Panc1 (cell line): ENCODE measurements at regions not wholly inside any gene's neighbourhood (a gene's known extent, or its start where the extent isn't known, plus 50 kb on each side); places are given as distances from the start of the nearest gene placed in this dataset.

Experiments
- ATAC-seq: fragments of 200-7000 bp; cut with Tn5 transposase; 2 replicates; pipeline ENCODE4 v1.9.1; 2020; ENCODE audit warnings: mild to moderate bottlenecking, moderate library complexity
- BruUV-seq: library from RNA; stranded (reverse); fragments of 400-500 nt; replicated peaks from 2 replicates; lab custom pipeline; 2021; lab: Mats Ljungman, UMichigan
- CTCF ChIA-PET: fragments of 300-600 bp; sonication (Branson Sonifier 250); formaldehyde crosslinking; loops from one replicate; lab custom pipeline; 2022; ENCODE audit warnings: antibody characterized with exemption; lab: Charles Lee
- POLR2A ChIA-PET: fragments of 300-600 bp; sonication (Branson Sonifier 250); formaldehyde crosslinking; loops from one replicate; lab custom pipeline; 2022; ENCODE audit warnings: antibody characterized with exemption; lab: Charles Lee
- DNase-seq: peaks from one replicate; pipeline ENCODE4 v3.0.0-alpha.2; 2010; ENCODE audit warnings: low read depth, low spot score
- H3K27ac ChIP-seq: 2 replicates; pipeline ENCODE4 v1.5.1; 2011; ENCODE audit warnings: mild to moderate bottlenecking, low read length, inconsistent platforms
- H3K27me3 ChIP-seq: fragments of 200-500 bp; sonication (Bioruptor generic); 2 replicates; pipeline ENCODE4 v1.6.0; 2014; ENCODE audit warnings: low read length, inconsistent platforms; ENCODE audit not compliant: control insufficient read depth, insufficient read depth
- H3K36me3 ChIP-seq: fragments of 200-500 bp; sonication (Bioruptor generic); 2 replicates; pipeline ENCODE4 v1.5.1; 2014; ENCODE audit warnings: inconsistent platforms, mild to moderate bottlenecking, low read length, moderate library complexity; ENCODE audit not compliant: control insufficient read depth, insufficient read depth
- H3K4me1 ChIP-seq: 2 replicates; pipeline ENCODE4 v1.5.1; 2011; ENCODE audit warnings: inconsistent platforms, mild to moderate bottlenecking, low read length, moderate library complexity; ENCODE audit not compliant: control insufficient read depth, insufficient read depth
- H3K4me3 ChIP-seq, 2 experiments: 2 replicates each; pipeline ENCODE4 v1.5.1; 2011 to 2012; ENCODE audit warnings: low read depth in 2 of 2, low read length in 2 of 2, mild to moderate bottlenecking in 2 of 2, inconsistent platforms in 1 of 2, moderate library complexity in 1 of 2
- H3K9me3 ChIP-seq: fragments of 200-500 bp; sonication (Bioruptor generic); 2 replicates; pipeline ENCODE4 v1.5.1; 2014; ENCODE audit warnings: low read depth, mild to moderate bottlenecking, inconsistent platforms, low read length, moderate library complexity; ENCODE audit not compliant: control insufficient read depth, insufficient read depth
- POLR2AphosphoS5 ChIP-seq: IDR thresholded peaks from 2 replicates; pipeline ENCODE4 v1.6.1; 2012; ENCODE audit warnings: mild to moderate bottlenecking, low read depth, low read length, moderate library complexity
- SIN3A ChIP-seq: IDR thresholded peaks from 2 replicates; pipeline ENCODE4 v1.6.1; 2012; ENCODE audit warnings: low read depth, mild to moderate bottlenecking, low read length, moderate library complexity, borderline replicate concordance; ENCODE audit not compliant: insufficient read depth
- TCF7L2 ChIP-seq: IDR thresholded peaks from 2 replicates; pipeline ENCODE4 v1.6.1; 2011; ENCODE audit warnings: mild to moderate bottlenecking, low read depth, low read length, inconsistent platforms
- in situ Hi-C: cut with HindIII; loops from 2 replicates; pipeline ENCODE4 v1.10.0; 2016; ENCODE audit warnings: low sequenced_read_pairs, low pct_unique_long_range_greater_than_20kb
- intact Hi-C: fragments of 100-400 bp; cut with micrococcal nuclease; formaldehyde crosslinking; loops from one replicate; pipeline ENCODE4 v1.10.0; 2022; ENCODE audit not compliant: unreplicated experiment
- TF ChIP-seq, protein P1 (sequence below), 2 experiments: IDR thresholded peaks; 2 replicates each; pipeline ENCODE4 v1.6.1; 2011 to 2012; ENCODE audit warnings: low read depth in 2 of 2, control low read depth in 1 of 2, low read length in 1 of 2, mild to moderate bottlenecking in 1 of 2, moderate library complexity in 1 of 2; ENCODE audit not compliant: insufficient read depth in 1 of 2
- TF ChIP-seq, protein P2 (sequence below): fragments of 450-650 bp; IDR thresholded peaks from 2 replicates; pipeline ENCODE4 v1.5.1; 2017; ENCODE audit warnings: mild to moderate bottlenecking

DNA sequence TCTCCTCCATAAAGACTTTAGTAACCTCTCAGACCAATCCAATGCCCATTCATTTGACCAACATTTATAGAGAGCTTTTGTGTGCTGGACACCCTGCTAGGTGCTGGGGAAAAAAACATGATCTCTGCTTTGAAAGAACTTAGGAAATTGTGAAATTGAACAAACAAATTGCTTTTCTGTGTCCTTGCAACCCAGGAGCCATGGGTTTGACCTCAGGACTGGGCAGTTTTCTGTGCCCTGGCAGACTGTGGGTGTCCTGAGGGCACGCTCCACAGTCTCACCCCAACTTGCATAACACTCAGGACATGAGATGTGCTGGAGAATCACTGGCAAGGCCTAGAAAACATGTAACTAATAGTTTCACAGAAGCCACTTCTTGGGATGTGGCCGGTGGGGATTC, 429.1 kb upstream of the ZMIZ1 start:
- no peak for ATAC-seq
- BruUV-seq, result no TSS peak
- TF ChIP-seq, protein P1, sequence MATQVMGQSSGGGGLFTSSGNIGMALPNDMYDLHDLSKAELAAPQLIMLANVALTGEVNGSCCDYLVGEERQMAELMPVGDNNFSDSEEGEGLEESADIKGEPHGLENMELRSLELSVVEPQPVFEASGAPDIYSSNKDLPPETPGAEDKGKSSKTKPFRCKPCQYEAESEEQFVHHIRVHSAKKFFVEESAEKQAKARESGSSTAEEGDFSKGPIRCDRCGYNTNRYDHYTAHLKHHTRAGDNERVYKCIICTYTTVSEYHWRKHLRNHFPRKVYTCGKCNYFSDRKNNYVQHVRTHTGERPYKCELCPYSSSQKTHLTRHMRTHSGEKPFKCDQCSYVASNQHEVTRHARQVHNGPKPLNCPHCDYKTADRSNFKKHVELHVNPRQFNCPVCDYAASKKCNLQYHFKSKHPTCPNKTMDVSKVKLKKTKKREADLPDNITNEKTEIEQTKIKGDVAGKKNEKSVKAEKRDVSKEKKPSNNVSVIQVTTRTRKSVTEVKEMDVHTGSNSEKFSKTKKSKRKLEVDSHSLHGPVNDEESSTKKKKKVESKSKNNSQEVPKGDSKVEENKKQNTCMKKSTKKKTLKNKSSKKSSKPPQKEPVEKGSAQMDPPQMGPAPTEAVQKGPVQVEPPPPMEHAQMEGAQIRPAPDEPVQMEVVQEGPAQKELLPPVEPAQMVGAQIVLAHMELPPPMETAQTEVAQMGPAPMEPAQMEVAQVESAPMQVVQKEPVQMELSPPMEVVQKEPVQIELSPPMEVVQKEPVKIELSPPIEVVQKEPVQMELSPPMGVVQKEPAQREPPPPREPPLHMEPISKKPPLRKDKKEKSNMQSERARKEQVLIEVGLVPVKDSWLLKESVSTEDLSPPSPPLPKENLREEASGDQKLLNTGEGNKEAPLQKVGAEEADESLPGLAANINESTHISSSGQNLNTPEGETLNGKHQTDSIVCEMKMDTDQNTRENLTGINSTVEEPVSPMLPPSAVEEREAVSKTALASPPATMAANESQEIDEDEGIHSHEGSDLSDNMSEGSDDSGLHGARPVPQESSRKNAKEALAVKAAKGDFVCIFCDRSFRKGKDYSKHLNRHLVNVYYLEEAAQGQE (IDR thresholded peaks at IDR 0.05; ENCODE audit: insufficient read depth in 1 of 2, low read depth in 2 of 2, low read length in 1 of 2), result no peak
- no peak for TF ChIP-seq TCF7L2
- TF ChIP-seq, protein P2, sequence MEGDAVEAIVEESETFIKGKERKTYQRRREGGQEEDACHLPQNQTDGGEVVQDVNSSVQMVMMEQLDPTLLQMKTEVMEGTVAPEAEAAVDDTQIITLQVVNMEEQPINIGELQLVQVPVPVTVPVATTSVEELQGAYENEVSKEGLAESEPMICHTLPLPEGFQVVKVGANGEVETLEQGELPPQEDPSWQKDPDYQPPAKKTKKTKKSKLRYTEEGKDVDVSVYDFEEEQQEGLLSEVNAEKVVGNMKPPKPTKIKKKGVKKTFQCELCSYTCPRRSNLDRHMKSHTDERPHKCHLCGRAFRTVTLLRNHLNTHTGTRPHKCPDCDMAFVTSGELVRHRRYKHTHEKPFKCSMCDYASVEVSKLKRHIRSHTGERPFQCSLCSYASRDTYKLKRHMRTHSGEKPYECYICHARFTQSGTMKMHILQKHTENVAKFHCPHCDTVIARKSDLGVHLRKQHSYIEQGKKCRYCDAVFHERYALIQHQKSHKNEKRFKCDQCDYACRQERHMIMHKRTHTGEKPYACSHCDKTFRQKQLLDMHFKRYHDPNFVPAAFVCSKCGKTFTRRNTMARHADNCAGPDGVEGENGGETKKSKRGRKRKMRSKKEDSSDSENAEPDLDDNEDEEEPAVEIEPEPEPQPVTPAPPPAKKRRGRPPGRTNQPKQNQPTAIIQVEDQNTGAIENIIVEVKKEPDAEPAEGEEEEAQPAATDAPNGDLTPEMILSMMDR, result no peak
- intact Hi-C loops (no loop called here), in situ Hi-C loops (no loop called here)
- DNase-seq, result no peak
- no peaks in the 10 kb centered on the region for H3K4me1 ChIP-seq
- no peaks in the 10 kb centered on the region for H3K36me3 ChIP-seq
- CTCF ChIA-PET, result no interaction called here
- H3K9me3 ChIP-seq, result no peaks in the 10 kb centered on the region
- H3K27ac ChIP-seq, result no peak overlapping the region
- no peak overlapping the region for H3K4me3 ChIP-seq
- POLR2A ChIA-PET, result interaction anchor here (0.6 kb wide), 1 partner anchor 264 kb away, joined by 3 read pairs; no protein-coding TSS in a partner anchor
- H3K27me3 ChIP-seq, result peaks cover 6% of the 10 kb centered on the region

DNA sequence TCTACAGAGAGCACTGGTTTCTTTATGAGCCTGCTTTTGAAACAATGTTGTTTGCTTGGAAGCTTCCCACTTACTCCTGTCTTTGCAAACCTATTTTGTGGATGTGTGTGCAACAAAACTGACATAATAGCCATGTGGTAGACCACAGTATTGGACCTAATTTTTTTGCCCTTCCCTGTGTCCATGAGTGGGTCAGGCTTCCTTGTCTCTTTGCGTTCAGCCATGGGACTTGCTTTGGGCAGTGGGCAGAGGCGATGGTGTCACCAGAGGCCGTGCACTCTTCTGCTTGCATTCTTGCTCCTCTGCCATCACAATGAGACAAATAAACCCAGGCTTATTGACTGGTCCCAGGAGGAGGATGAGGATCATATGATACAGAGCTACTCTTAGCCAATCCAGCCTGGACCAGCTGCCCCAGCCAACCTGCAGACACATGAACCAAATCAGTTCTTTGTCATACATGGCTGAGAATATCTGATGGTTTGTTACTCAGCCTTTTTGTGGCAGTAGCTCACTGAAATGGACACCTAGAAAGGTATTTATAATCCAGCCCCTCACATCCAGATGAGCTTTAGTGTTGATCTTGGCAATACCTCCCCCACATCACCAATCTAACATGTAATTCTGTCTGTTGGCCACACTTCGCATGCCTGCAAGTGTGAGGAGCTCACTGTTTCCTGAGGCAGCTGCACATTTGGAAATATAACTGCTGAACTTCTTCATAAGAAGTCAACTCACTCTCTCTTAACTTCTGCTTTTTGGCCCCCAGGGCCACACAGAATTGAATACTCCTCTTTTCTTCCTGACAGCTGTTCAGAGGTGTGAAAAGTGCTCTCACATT, 427.8 kb upstream of the ZMIZ1 start:
- Histone ChIP-seq H3K4me1 (no peaks in the 10 kb centered on the region), H3K9me3 (no peaks in the 10 kb centered on the region), H3K4me3 (no peak overlapping the region), H3K27me3 (peaks cover 6% of the 10 kb centered on the region), H3K36me3 (no peaks in the 10 kb centered on the region), H3K27ac (no peak overlapping the region)
- no peak for DNase-seq
- in situ Hi-C loops, result no loop called here
- intact Hi-C loops, result no loop called here
- ChIA-PET POLR2A (interaction anchor here (0.6 kb wide), 1 partner anchor 832 kb away, joined by 3 read pairs; no protein-coding TSS in a partner anchor), CTCF (interaction anchor here (1.1 kb wide), 1 partner anchor 17 kb away, joined by 3 read pairs; no protein-coding TSS in a partner anchor)
- ATAC-seq, result no peak
- TF ChIP-seq, protein P2, result no peak
- TF ChIP-seq SIN3A (no peak), POLR2AphosphoS5 (no peak), TCF7L2 (no peak)
- TF ChIP-seq, protein P1 (IDR thresholded peaks at IDR 0.05; ENCODE audit: insufficient read depth in 1 of 2, low read depth in 2 of 2, low read length in 1 of 2), result no peak
- no TSS peak for BruUV-seq
